ENCODE measurements at regions not wholly inside any gene's neighbourhood (a gene's known extent, or its start where the extent isn't known, plus 50 kb on each side); places are given as distances from the start of the nearest gene placed in this dataset.

- H3K27me3 ChIP-seq (ENCODE audit: insufficient read depth), result no peaks in the 10 kb centered on the region
- H3K27ac ChIP-seq (ENCODE audit: low read depth in 2 of 2, low read length in 1 of 2), result no peak overlapping the region
- H2AFZ ChIP-seq (ENCODE audit: low read depth), result no peak overlapping the region
- H3K79me2 ChIP-seq (ENCODE audit: insufficient read depth), result no peaks in the 10 kb centered on the region
- ChIA-PET POLR2A (no interaction called here), CTCF (interaction anchor here (1.2 to 1.4 kb wide), 2 partner anchors 10 to 11 kb away, joined by 3 to 7 read pairs; no protein-coding TSS in a partner anchor)
- TF ChIP-seq REST (IDR thresholded peaks at IDR 0.05; ENCODE audit: low read depth, low read length) (no peak), GATA2 (CRISPR knock-in tag; IDR thresholded peaks at IDR 0.05) (no peak), FOXJ3 (CRISPR knock-in tag; IDR thresholded peaks at IDR 0.05) (no peak), YY1 (IDR thresholded peaks at IDR 0.05; ENCODE audit: low read depth) (no peak), MXI1 (IDR thresholded peaks at IDR 0.05; ENCODE audit: low read depth, low read length) (no peak), NRF1 (IDR thresholded peaks at IDR 0.05; ENCODE audit: low read depth, low read length) (no peak), RXRA (IDR thresholded peaks at IDR 0.05; ENCODE audit: borderline replicate concordance, low read depth) (no peak)
- H3K9ac ChIP-seq, result no peak overlapping the region
- no peaks in the 10 kb centered on the region for H4K20me1 ChIP-seq (ENCODE audit: insufficient read depth)
- no peaks in the 10 kb centered on the region for H3K9me2 ChIP-seq
- no peak overlapping the region for H3K4me3 ChIP-seq (ENCODE audit: low read depth in 2 of 2, low read length in 1 of 2)
- no peak for DNase-seq
- no peaks in the 10 kb centered on the region for H3F3A ChIP-seq (replicated peaks; ENCODE audit: insufficient read depth)
- 62% methylated on average over 9 of the region's 9 CpGs for WGBS (ENCODE audit: low lambda C conversion rate)
- no peak overlapping the region for H3K4me2 ChIP-seq
- H3K4me1 ChIP-seq (ENCODE audit: control insufficient read depth in 1 of 2, insufficient read depth in 2 of 2, low read depth in 1 of 2, low read length in 1 of 2), result no peaks in the 10 kb centered on the region; a peak in 1 of 4 replicates
- no peaks in the 10 kb centered on the region for H3K9me3 ChIP-seq
- no peaks in the 10 kb centered on the region for H3K36me3 ChIP-seq (replicated peaks in 1 of 2; ENCODE audit: control insufficient read depth in 1 of 2, insufficient read depth in 2 of 2, low read length in 1 of 2)
Measured at GRCh38 chr6:6713657-6714056, 125.1 kb downstream of the LY86 start.

GRCh38 chr6:6714118-6714897 is 125.8 kb downstream of the LY86 start:
- H3K4me2 ChIP-seq, result no peak overlapping the region
- H3F3A ChIP-seq (replicated peaks; ENCODE audit: insufficient read depth), result no peaks in the 10 kb centered on the region
- H3K27me3 ChIP-seq (ENCODE audit: insufficient read depth), result no peaks in the 10 kb centered on the region
- H3K27ac ChIP-seq (ENCODE audit: low read depth in 2 of 2, low read length in 1 of 2), result no peak overlapping the region
- H3K79me2 ChIP-seq (ENCODE audit: insufficient read depth), result no peaks in the 10 kb centered on the region
- no peak overlapping the region for H2AFZ ChIP-seq (ENCODE audit: low read depth)
- no peak overlapping the region for H3K4me3 ChIP-seq (ENCODE audit: low read depth in 2 of 2, low read length in 1 of 2)
- H3K9me3 ChIP-seq, result no peaks in the 10 kb centered on the region
- no peak overlapping the region for H3K9ac ChIP-seq
- TF ChIP-seq TCF12 (IDR thresholded peaks at IDR 0.05), result no peak
- TF ChIP-seq NRF1 (IDR thresholded peaks at IDR 0.05; ENCODE audit: low read depth, low read length), result no peak
- no peak for TF ChIP-seq USF1 (IDR thresholded peaks at IDR 0.05; ENCODE audit: borderline replicate concordance, low read depth)
- TF ChIP-seq FOXJ3 (CRISPR knock-in tag; IDR thresholded peaks at IDR 0.05), result no peak
- no peak for TF ChIP-seq REST (IDR thresholded peaks at IDR 0.05; ENCODE audit: low read depth, low read length)
- TF ChIP-seq MAX (IDR thresholded peaks at IDR 0.05; ENCODE audit: low read depth), result no peak
- TF ChIP-seq POLR2AphosphoS5 (IDR thresholded peaks at IDR 0.05; ENCODE audit: low read depth, low read length), result no peak
- no peaks in the 10 kb centered on the region for H3K9me2 ChIP-seq
- CTCF ChIA-PET, result interaction anchor here (1.3 to 1.4 kb wide), 2 partner anchors 10 to 38 kb away, joined by 3 to 7 read pairs; no protein-coding TSS in a partner anchor
- 45% methylated on average over 7 of the region's 12 CpGs for WGBS (ENCODE audit: low lambda C conversion rate)
- H4K20me1 ChIP-seq (ENCODE audit: insufficient read depth), result no peaks in the 10 kb centered on the region
- no peaks in the 10 kb centered on the region for H3K36me3 ChIP-seq (replicated peaks in 1 of 2; ENCODE audit: control insufficient read depth in 1 of 2, insufficient read depth in 2 of 2, low read length in 1 of 2)
- peak; percentile 26 for DNase-seq
- H3K4me1 ChIP-seq (ENCODE audit: control insufficient read depth in 1 of 2, insufficient read depth in 2 of 2, low read depth in 1 of 2, low read length in 1 of 2), result no peaks in the 10 kb centered on the region; a peak in 1 of 4 replicates
- POLR2A ChIA-PET, result no interaction called here

Measured in SK-N-SH (cell line).